ES-I3 (cell line): ENCODE measurements at regions not wholly inside any gene's neighbourhood (a gene's known extent, or its start where the extent isn't known, plus 50 kb on each side); places are given as distances from the start of the nearest gene placed in this dataset.
"Not testable (repeated sequence)": the region's sequence is repeated elsewhere in the genome, so short reads cannot be mapped to it uniquely, and the experiment has no call there.

Experiments used
- H3K36me3 ChIP-seq: 2 replicates; pipeline ENCODE4 v1.6.1; 2013; ENCODE audit warnings: mild to moderate bottlenecking, low read length, control low read depth, moderate library complexity; ENCODE audit not compliant: insufficient read depth
- H3K4me1 ChIP-seq: 2 replicates; pipeline ENCODE4 v1.6.1; 2013; ENCODE audit warnings: mild to moderate bottlenecking, control low read depth, low read length; ENCODE audit not compliant: insufficient read depth
- H3K9ac ChIP-seq: 2 replicates; pipeline ENCODE4 v1.6.1; 2013; ENCODE audit warnings: low read depth, mild to moderate bottlenecking, low read length, moderate library complexity
- H3K9me3 ChIP-seq: 2 replicates; pipeline ENCODE4 v1.6.1; 2013; ENCODE audit warnings: mild to moderate bottlenecking, low read length, moderate library complexity; ENCODE audit not compliant: control insufficient read depth, insufficient read depth

DNA sequence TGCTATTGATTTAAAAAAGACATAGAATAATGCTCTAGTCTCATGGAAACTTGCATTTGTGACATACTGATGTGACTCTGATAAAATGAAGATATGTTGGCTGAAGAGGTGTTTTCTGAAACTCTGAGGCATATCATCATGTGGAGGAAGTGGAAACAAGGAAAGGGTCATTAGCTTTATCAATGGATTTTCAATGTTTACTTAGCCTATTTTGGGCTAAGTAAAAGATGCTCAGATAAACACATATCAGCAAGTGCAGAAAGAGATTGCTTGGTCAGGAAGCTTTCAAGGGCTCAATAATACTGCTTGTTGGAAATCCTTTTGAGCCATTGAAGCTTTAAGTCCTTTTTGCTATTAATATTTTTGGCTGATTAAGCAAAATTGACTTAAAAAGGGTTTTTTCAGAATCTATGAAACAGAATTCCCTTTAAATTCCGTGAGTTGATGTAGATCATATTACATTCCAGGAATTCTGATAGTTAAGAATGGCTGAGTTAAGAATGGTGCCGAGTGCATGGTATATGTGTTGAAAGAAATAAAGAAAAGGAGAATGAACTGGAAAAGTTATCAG is 952.8 kb upstream of the SPRY2 start:
- no peaks in the 10 kb centered on the region; the same call in 1 of the 2 replicates for H3K4me1 ChIP-seq
- no peaks in the 10 kb centered on the region for H3K36me3 ChIP-seq
- no peak overlapping the region for H3K9ac ChIP-seq
- no peaks in the 10 kb centered on the region for H3K9me3 ChIP-seq

DNA sequence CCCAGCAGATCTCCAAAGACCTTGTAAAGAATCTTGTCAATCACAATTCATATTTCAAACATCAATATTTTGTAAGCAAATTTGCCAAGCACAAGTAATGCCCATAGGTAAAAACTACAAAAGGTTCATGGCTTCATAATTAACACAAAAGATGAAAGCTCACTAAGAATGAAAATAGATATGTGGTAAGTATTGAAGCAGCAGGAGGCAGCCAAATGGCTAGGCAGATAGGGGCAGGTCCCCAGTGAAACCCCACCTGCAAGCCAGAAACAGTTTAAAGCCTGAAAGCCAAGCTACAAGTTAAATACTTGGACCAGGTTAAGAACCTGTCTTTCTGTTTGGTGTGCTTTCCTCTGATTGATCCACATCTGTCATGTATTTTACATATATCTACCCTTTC is 942.6 kb upstream of the SPRY2 start:
- H3K9ac ChIP-seq, result no peak overlapping the region
- H3K36me3 ChIP-seq, result no peaks in the 10 kb centered on the region
- H3K9me3 ChIP-seq, result peaks cover 2% of the 10 kb centered on the region; the same call in 1 of the 2 replicates
- no peaks in the 10 kb centered on the region for H3K4me1 ChIP-seq

- H3K4me1 ChIP-seq, result no peaks in the 10 kb centered on the region
- no peak overlapping the region for H3K9ac ChIP-seq
These were observed 942.1 kb upstream of the SPRY2 start for GRCh38 chr13:81283062-81283461.

GRCh38 chr13:81275666-81276258 is 934.8 kb upstream of the SPRY2 start:
- Histone ChIP-seq H3K36me3 (no peaks in the 10 kb centered on the region), H3K9ac (no peak overlapping the region), H3K4me1 (no peaks in the 10 kb centered on the region), H3K9me3 (no peaks in the 10 kb centered on the region)

More at GRCh38 chr13:81283062-81283461, 942.1 kb upstream of the SPRY2 start:
- Histone ChIP-seq H3K9me3 (peaks cover 2% of the 10 kb centered on the region; the same call in 1 of the 2 replicates), H3K36me3 (no peaks in the 10 kb centered on the region)

- Histone ChIP-seq H3K9me3 (no peaks in the 10 kb centered on the region), H3K9ac (no peak overlapping the region), H3K36me3 (no peaks in the 10 kb centered on the region), H3K4me1 (no peaks in the 10 kb centered on the region)
These were observed 906.8 kb upstream of the SPRY2 start for GRCh38 chr13:81247711-81248110.

- Histone ChIP-seq H3K4me1 (no peaks in the 10 kb centered on the region), H3K9ac (no peak overlapping the region), H3K9me3 (no peaks in the 10 kb centered on the region), H3K36me3 (no peaks in the 10 kb centered on the region)
These were observed 905.6 kb upstream of the SPRY2 start for GRCh38 chr13:81246556-81246955.

DNA sequence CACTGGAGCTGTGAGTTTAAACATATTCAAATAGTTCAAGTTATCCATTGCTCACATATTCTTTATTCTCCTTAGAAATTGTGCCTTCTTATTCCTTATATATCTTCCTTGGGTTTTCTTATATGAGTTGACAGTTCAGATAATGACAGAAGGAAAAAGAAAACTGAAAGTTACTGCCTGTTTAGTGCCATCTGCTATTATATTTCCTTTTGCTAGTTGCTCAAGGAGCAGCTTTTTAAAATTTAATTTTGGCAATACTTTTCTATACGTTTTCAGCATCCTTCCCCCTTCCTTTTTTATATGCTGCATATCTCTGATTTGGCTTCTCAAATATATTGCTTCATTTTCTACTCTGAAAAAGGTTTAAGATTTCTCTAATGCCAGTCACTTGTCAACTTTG is 903.1 kb upstream of the SPRY2 start:
- Histone ChIP-seq H3K9me3 (no peaks in the 10 kb centered on the region), H3K9ac (no peak overlapping the region)

GRCh38 chr13:81230386-81230785 is 889.5 kb upstream of the SPRY2 start:
- Histone ChIP-seq H3K9me3 (no peaks in the 10 kb centered on the region), H3K36me3 (no peaks in the 10 kb centered on the region), H3K4me1 (no peaks in the 10 kb centered on the region), H3K9ac (no peak overlapping the region)

More for the DNA sequence above, 903.1 kb upstream of the SPRY2 start:
- Histone ChIP-seq H3K4me1 (no peaks in the 10 kb centered on the region), H3K36me3 (no peaks in the 10 kb centered on the region)

- not testable (repeated sequence) for H3K9ac ChIP-seq, H3K4me1 ChIP-seq, H3K9me3 ChIP-seq, H3K36me3 ChIP-seq
These were observed 885.9 kb upstream of the SPRY2 start for GRCh38 chr13:81226830-81227229.

DNA sequence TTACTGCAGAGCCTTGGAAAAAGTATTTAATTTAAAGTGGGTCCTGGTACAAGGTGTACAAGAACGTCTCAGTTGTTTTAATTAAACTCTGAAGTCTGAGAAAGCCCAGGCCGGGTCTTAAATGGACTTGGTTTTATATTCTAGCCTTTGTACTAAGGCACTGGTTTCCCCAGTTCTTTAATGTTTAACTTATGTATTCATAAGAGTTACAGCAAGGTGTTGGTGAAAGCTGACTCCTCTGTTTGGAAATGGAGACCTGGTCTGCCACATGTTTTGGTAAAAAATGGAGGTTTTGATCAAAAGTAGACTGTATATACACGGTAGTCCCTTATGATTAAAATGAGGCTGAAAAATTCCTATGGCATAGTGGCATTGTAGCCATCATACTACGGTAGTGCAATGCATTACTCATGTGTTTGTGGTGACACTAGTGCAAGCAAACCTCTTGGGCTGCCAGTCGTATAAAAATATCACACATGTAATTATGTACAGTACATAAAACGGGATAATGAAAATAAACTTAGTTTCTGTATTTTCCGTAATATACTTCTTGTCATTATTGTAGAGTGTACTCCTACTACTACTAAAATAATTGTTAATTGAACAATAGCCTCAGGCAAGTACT is 883.4 kb upstream of the SPRY2 start:
- no peaks in the 10 kb centered on the region for H3K36me3 ChIP-seq
- H3K4me1 ChIP-seq, result no peaks in the 10 kb centered on the region
- no peaks in the 10 kb centered on the region for H3K9me3 ChIP-seq
- H3K9ac ChIP-seq, result no peak overlapping the region

DNA sequence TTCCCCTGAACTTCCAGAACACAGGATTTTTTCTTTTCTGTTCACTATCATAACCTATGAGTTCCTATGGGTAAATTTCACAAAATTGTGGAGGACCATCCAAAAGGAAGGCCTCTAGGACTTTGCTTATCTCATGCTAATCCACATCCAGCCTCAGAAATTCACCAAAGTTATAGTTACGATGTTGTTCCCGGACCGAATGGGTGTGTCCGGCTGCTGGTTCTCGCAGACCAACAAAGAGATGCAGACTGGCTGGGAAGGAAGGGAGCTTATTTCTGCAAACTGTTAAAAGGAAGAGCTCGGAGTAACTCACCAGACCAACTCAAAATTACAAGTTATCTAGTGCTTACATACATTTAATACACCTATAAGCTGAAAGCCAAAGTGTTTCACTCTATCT is 882.9 kb upstream of the SPRY2 start:
- no peaks in the 10 kb centered on the region for H3K9me3 ChIP-seq
- no peaks in the 10 kb centered on the region for H3K36me3 ChIP-seq
- no peaks in the 10 kb centered on the region for H3K4me1 ChIP-seq
- H3K9ac ChIP-seq, result no peak overlapping the region

GRCh38 chr13:81211713-81212112 is 870.8 kb upstream of the SPRY2 start:
- no peaks in the 10 kb centered on the region for H3K4me1 ChIP-seq
- no peaks in the 10 kb centered on the region for H3K9me3 ChIP-seq
- H3K36me3 ChIP-seq, result no peaks in the 10 kb centered on the region
- no peak overlapping the region for H3K9ac ChIP-seq

- H3K36me3 ChIP-seq, result no peaks in the 10 kb centered on the region
- no peak overlapping the region for H3K9ac ChIP-seq
- H3K4me1 ChIP-seq, result no peaks in the 10 kb centered on the region
- no peaks in the 10 kb centered on the region; the same call in 1 of the 2 replicates for H3K9me3 ChIP-seq
These were observed 866.7 kb upstream of the SPRY2 start for GRCh38 chr13:81207636-81208035.

DNA sequence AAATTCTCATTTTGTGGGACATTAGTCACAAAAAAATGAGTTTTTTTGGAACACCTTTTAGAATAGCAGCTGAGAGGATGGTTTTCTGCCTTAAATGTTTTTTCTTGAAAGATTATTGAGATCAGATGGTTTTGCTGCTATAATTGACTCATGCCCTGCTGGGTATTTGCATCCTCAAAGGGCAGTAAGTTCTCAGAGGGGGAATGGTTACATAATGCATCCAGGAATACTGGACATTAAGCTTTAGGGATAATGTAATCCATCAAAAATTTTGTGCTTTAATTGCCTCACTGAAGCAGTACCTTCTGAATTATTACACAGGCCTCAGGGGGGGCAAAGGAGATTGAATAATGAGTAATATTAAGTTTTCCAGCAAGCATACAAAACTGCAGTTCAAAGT is 866.3 kb upstream of the SPRY2 start:
- no peaks in the 10 kb centered on the region for H3K36me3 ChIP-seq
- H3K9me3 ChIP-seq, result no peaks in the 10 kb centered on the region; the same call in 1 of the 2 replicates
- H3K4me1 ChIP-seq, result no peaks in the 10 kb centered on the region
- no peak overlapping the region for H3K9ac ChIP-seq

DNA sequence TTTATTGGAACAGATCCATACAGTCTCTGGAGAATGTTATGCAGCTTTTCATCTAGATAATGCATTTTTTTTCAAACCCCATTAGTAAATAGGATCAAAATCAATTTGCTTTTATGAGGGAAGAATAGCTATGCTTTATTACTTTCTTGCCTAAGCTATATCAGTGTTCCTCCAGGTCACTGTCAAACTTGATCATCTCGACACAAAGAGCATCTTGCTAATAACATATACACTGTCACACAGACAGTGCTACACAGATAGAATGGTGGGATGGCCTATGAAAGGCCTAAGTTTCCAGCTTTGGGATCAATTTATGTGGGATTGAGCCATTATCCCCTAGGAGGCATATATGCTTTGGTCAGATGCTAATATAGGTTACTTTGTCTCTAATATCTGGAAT is 862.9 kb upstream of the SPRY2 start:
- no peaks in the 10 kb centered on the region; the same call in 1 of the 2 replicates for H3K9me3 ChIP-seq
- no peaks in the 10 kb centered on the region for H3K36me3 ChIP-seq
- no peaks in the 10 kb centered on the region for H3K4me1 ChIP-seq
- no peak overlapping the region for H3K9ac ChIP-seq
